ENCODE measurements at regions not wholly inside any gene's neighbourhood (a gene's known extent, or its start where the extent isn't known, plus 50 kb on each side); places are given as distances from the start of the nearest gene placed in this dataset.

GRCh38 chr9:91102269-91102668 is 259.4 kb downstream of the AUH start:
- no peak for DNase-seq

- peak; percentile 6 for DNase-seq
Observed at GRCh38 chr9:91103931-91104330, 257.8 kb downstream of the AUH start.

DNA sequence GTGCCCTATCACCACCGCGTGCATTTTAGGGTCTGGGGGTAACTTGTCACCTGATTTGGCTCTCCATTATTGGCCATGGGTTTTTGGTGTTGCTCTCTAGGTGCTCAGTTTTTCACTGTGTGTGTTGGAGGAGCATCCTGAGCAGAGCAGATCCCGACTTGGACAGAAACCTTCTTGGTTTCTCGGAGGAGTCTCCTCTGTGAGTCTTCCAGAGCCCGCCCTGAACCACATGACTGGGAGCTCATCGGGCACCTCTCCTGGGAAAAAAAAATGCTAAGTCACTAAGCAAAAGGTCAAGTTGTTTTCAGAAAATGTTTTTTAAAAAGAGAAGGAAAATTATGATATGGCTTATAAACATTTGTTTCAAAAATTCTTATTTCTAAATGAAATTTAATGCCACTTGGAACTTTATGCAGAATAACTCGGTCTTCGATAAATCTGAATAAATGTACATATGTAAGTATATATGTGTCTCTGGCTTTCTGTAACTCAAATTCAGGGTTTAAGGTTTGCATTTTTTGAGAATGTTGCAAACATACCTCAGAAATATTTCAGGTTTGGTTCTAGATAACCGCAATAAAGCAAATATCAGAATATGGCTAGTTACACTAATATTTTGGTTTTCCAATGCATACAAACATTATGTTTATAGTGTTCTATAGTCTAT is 255.2 kb downstream of the AUH start:
- DNase-seq: no peak

- DNase-seq: no peak
Observed at GRCh38 chr9:91111226-91111625, 250.5 kb downstream of the AUH start.

- DNase-seq: no peak
Observed at GRCh38 chr9:91111876-91112275, 249.8 kb downstream of the AUH start.

DNA sequence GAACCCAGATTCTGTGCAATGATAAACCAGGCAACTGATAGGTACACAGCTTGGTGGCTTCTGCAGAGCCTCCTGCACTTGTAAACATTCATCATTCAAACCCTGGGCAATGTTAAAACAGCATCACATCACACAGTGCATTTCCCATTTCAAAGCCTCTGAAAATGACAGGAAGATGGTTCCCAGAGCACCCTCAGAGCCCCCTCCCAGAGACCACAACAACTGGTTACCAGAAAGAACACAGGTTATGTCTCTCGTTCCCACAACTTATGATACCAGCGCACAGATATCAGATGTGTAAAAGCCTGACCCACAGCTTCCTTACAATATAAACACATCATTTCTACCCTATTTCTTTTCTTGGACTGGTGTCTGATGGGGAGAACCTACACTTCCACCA is 248.7 kb downstream of the AUH start:
- DNase-seq: no peak

GRCh38 chr9:91114450-91114849 is 247.3 kb downstream of the AUH start:
- no peak for DNase-seq

GRCh38 chr9:91116211-91116610 is 245.5 kb downstream of the AUH start:
- DNase-seq: no peak

DNA sequence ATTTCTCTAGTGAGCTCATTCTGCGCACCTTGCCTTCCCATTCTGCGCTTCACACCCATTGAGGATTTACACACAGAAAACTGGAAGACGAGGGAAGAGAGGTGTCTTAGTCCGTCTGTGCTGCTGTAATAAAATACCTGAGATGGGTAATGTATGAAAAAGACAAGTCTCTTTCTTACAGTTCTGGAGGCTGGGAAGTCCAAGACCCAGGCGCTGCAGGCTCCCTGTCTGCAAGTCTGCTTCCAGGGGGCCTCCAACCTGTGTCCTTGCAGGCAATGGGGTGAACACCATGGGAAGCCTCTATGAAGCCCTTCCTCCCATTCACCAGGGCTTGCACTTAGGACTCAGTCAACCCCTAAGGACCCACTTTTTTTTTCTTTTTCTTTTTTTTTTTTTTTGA is 245.0 kb downstream of the AUH start:
- no peak for DNase-seq

- peak; percentile 24 for DNase-seq
Observed at GRCh38 chr9:91117474-91117891, 244.2 kb downstream of the AUH start.

DNA sequence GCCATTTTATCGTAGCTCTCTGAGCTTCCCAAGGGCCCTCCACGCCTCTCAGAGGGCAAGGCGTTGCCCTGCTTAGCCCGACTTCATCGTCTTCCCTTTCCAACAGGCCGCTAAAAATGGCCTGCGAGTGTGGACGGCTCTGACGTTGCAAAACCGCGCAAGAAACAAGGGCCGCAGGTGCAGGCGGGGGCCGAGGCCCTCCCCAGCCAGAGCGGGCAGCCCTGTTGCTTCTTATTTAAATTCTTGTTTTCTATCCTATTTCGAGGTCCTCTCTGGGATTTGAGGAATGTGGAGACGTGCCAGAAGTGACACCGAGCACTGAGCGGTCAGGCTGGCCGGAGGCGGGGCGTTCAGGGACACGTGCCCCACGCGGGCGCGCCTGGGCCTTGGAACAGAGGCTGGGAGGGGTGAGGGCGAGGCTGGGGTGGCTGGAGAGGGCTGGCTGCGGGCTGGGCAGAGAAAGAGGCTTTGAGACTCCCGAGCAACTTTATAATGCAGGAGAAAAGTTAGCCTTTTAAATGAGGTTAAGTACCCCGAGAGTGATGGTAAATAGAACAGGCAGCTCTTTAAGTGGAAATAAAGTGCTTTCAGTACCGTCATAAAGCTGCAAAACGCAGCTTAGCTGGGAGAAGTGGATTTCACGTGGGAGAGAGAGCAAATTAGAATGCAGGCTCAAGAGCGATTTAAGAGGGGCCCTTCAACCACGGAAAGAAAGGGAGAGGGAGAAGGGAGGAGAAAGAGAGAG is 243.6 kb downstream of the AUH start:
- DNase-seq: no peak

DNA sequence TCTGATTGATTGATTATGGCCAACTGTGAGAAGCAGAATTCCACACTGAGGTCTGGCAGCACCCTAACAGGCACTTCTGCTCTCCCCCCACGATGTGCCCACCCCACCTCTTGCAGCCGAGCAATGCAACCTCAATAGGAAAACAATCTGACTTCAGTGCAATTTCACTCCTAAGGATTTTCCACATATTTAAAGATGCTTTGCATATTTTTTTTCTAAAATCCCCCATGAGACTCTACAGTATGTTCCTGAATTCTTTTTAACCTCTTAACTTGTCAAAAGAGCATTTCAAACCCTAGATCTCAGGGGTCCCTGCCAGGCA is 243.1 kb downstream of the AUH start:
- no peak for DNase-seq

DNA sequence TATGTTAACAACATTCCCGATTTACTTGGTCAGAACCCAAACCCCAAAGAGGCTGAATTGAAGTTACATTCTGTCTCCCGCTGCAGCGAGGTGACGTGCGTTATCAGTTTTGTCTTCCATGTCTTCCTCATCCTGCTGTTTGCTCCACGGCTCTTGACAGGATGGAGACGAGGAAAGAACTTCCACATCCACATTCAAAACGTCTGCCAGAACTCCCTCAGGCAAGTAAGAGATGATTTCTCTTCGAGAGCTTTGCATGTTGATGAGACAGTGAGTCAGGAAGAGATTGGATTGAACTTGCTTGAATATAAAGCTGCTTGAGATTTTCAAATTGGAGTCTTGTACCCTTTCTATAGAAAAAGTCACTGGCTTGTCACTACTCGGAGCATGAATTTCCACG is 242.6 kb downstream of the AUH start:
- DNase-seq: no peak

DNA sequence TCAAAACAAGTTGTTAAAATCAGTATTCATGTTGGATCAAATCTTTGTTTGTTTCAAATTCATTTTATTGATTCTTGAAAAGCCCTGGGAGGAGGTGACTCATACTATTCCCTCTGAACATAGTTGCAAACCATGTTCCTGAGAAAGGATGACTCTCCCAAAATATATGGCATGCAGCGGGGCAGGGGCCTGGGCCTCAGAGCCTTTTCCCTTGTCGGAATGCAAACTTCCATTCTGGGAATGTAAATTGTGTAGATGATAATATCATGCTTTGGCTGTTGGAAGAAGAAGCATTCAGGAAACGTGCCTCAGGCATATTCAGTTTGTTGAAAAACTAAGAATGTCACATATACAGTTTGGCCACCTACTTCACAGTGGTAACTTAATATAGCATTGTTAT is 242.0 kb downstream of the AUH start:
- no peak for DNase-seq

DNA sequence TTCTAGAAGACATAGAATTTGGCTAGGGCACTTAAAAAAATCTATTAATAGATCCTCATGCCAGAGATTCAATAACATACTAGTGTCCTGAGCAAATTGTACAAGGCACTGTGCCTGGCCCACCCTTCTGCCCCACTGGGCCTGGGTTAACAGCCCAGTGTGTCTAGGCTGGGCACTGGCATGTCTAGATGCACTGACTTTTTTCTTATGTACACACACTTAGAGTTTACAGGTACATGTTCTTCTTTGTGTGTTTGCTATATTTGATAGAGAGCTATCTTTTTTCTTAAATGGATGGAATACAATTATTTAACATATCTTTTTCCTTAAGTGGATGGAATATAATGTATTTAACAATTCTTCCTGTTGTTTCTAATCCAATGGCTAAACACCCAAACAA is 241.5 kb downstream of the AUH start:
- no peak for DNase-seq

DNA sequence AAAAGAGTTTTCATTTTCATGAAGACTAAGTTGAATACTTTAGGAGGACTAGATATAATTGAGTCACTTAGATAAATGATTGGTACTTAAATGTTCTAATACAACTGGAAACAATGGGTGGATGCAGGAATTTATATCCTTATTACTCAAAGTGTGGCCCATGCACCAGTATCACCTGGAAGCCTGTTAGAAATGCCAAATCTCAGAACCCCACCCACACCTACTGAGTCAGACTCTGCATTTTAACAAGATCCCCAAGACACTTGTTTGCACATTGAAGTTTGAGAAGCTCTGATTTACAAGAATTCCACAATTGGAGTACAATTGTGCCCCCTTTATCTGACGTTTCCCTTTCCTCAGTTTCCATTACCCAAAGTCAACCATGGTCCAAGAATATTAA is 239.0 kb downstream of the AUH start:
- no peak for DNase-seq

- DNase-seq: no peak
Observed at GRCh38 chr9:91126761-91127445, 234.8 kb downstream of the AUH start.

DNA sequence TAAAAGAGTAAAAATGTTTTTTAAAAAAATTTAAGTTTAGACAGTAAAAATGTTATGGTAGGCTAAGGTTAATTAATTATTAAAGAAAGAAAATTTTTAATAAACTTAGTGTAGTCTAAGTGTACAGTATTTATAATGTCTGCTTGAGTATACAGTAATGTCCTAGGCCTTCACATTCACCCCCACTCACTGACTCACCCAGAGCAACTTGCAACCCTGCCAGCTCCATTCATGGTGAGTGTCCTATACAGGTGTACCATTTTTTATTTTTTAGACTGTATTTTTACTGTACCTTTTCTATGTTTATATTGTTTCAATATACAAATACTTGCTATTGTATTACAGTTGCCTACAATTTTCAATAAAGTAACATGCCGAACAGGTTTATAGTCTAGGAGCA is 234.1 kb downstream of the AUH start:
- no peak for DNase-seq

GRCh38 chr9:91130796-91131318 is 230.9 kb downstream of the AUH start:
- DNase-seq: no peak

GRCh38 chr9:91131433-91131839 is 230.3 kb downstream of the AUH start:
- DNase-seq: no peak

DNA sequence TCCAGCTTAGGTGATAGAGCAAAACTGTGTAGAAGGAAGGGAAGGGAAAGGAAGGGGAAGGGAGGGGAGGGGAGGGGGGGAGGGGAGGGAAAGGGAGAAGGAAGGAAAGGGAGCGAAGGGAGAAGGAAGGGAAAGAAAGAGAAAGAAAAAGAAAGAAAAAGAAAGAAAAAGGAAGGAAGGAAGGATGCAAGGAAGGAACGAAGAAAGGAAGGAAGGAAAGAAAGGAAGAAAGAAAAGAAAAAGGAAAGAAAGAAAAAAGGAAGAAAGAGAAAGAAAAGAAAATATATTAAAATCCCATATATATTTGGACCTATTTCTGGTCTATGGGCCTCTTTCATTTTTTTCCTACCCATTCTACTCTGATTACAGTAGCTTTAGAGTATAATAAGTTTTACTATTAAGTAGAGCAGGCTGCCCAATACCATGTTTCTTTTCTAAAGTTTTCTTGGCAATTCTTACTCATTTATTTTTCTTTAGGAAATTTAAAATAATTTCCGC is 229.1 kb downstream of the AUH start:
- no peak for DNase-seq

DNA sequence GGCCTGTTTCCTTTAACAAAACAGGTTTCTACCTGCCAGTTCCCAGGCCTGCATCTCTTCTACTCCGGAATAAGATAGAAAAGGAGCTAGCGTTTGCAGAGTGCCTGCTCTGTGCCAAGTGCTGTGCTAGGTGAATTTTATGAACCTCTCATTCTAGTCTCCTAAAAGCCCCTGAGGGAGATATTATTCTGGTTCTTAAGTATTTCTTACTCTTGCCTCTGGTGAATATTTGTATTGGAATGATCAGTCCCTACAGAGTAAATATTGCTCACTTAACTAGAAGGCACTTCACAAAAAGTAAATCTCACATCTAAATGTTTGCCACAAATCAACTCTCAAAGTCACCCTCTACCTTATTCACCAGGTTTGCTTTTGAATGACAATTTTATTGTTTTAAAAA is 227.1 kb downstream of the AUH start:
- no peak for DNase-seq

DNA sequence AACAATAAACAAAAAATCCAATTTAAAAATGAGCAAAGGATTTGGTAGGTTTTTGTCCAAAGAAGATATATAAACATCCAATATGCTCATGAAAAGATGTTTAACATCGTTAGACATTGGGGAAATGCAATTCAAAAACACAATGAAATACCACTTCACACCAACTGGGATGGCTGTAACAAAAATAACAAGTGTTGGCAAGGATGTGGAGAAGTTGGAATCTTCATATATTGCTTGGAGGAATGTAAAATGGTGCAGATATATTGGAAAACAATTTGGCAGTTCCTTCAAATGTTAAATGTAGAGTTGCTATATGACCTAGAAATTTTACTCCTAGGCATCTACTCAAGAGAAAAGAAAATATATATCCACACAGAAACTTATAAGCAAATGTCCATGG is 224.3 kb downstream of the AUH start:
- DNase-seq: no peak

GRCh38 chr9:91138760-91139159 is 223.0 kb downstream of the AUH start:
- DNase-seq: no peak

Measured in NCI-H2171 treated with DMSO at 0.1 percent for 48 hours (cell line).